ENCODE measurements at regions not wholly inside any gene's neighbourhood (a gene's known extent, or its start where the extent isn't known, plus 50 kb on each side); places are given as distances from the start of the nearest gene placed in this dataset.
"Not testable (repeated sequence)": the region's sequence is repeated elsewhere in the genome, so short reads cannot be mapped to it uniquely, and the experiment has no call there.

GRCh38 chr5:39721394-39721793 is 296.6 kb upstream of the DAB2 start:
- DNase-seq (ENCODE audit: extremely low read depth, low read depth, low spot score) = no peak

GRCh38 chr5:39720136-39720535 is 295.4 kb upstream of the DAB2 start:
- DNase-seq (ENCODE audit: extremely low read depth, low read depth, low spot score) = no peak

- no peak for DNase-seq (ENCODE audit: extremely low read depth, low read depth, low spot score)
These were observed 292.6 kb upstream of the DAB2 start for GRCh38 chr5:39717176-39717897.

- peak; percentile 27 for DNase-seq (ENCODE audit: extremely low read depth, low read depth, low spot score)
These were observed 291.8 kb upstream of the DAB2 start for GRCh38 chr5:39716532-39717028.

GRCh38 chr5:39714036-39714698 is 289.4 kb upstream of the DAB2 start:
- DNase-seq (ENCODE audit: extremely low read depth, low read depth, low spot score) = peak; percentile 50

GRCh38 chr5:39713250-39713916 is 288.6 kb upstream of the DAB2 start:
- DNase-seq (ENCODE audit: extremely low read depth, low read depth, low spot score) = no peak

GRCh38 chr5:39712316-39713249 is 287.8 kb upstream of the DAB2 start:
- no peak for DNase-seq (ENCODE audit: extremely low read depth, low read depth, low spot score)

GRCh38 chr5:39711821-39712220 is 287.0 kb upstream of the DAB2 start:
- no peak for DNase-seq (ENCODE audit: extremely low read depth, low read depth, low spot score)

- no peak for DNase-seq (ENCODE audit: extremely low read depth, low read depth, low spot score)
These were observed 284.3 kb upstream of the DAB2 start for GRCh38 chr5:39709032-39709431.

- no peak for DNase-seq (ENCODE audit: extremely low read depth, low read depth, low spot score)
These were observed 278.1 kb upstream of the DAB2 start for GRCh38 chr5:39702928-39703327.

- DNase-seq (ENCODE audit: extremely low read depth, low read depth, low spot score) = no peak
These were observed 275.7 kb upstream of the DAB2 start for GRCh38 chr5:39700523-39700922.

GRCh38 chr5:39698838-39699560 is 274.2 kb upstream of the DAB2 start:
- DNase-seq (ENCODE audit: extremely low read depth, low read depth, low spot score) = no peak

- no peak for DNase-seq (ENCODE audit: extremely low read depth, low read depth, low spot score)
These were observed 273.1 kb upstream of the DAB2 start for GRCh38 chr5:39697881-39698280.

GRCh38 chr5:39696672-39697398 is 272.1 kb upstream of the DAB2 start:
- no peak for DNase-seq (ENCODE audit: extremely low read depth, low read depth, low spot score)

- DNase-seq (ENCODE audit: extremely low read depth, low read depth, low spot score) = no peak
These were observed 267.2 kb upstream of the DAB2 start for GRCh38 chr5:39691993-39692392.

GRCh38 chr5:39691136-39691535 is 266.4 kb upstream of the DAB2 start:
- DNase-seq (ENCODE audit: extremely low read depth, low read depth, low spot score) = no peak

- DNase-seq (ENCODE audit: extremely low read depth, low read depth, low spot score) = no peak
These were observed 265.1 kb upstream of the DAB2 start for GRCh38 chr5:39689919-39690318.

- not testable (repeated sequence) for DNase-seq (ENCODE audit: extremely low read depth, low read depth, low spot score)
These were observed 263.1 kb upstream of the DAB2 start for GRCh38 chr5:39687924-39688323.

- no peak for DNase-seq (ENCODE audit: extremely low read depth, low read depth, low spot score)
These were observed 255.4 kb upstream of the DAB2 start for GRCh38 chr5:39680213-39680612.

All from glomerular endothelial cell (primary cell).